Stomach (tissue), 8 donors: ENCODE measurements at regions not wholly inside any gene's neighbourhood (a gene's known extent, or its start where the extent isn't known, plus 50 kb on each side); places are given as distances from the start of the nearest gene placed in this dataset.

Experiments used
- DNase-seq, 2 donors: peaks; one replicate each; pipeline versions ENCODE4 v3.0.0 to v3.0.0-alpha.2; 2013 to 2019
- H3K27ac ChIP-seq, 5 donors: fragments of 200-600 bp in 4 of 5; sonication (generic) in 4 of 5; one replicate each; pipeline ENCODE4 v1.5.1; 2013 to 2019; ENCODE audit warnings: mild to moderate bottlenecking in 1 of 5, moderate library complexity in 1 of 5
- H3K27me3 ChIP-seq, 3 donors: fragments of 200-600 bp; sonication (generic); one replicate each; pipeline ENCODE4 v1.5.1; 2017 to 2019; ENCODE audit warnings: mixed run types in 1 of 3
- H3K36me3 ChIP-seq, 4 donors: fragments of 200-600 bp; sonication (generic); 1 replicate in 3 of 4; 2 replicates in 1 of 4; pipeline ENCODE4 v1.5.1; 2016 to 2019
- H3K4me1 ChIP-seq, 4 donors: fragments of 200-600 bp; sonication (generic); one replicate each; pipeline ENCODE4 v1.5.1; 2016 to 2019
- H3K4me3 ChIP-seq, 4 donors: fragments of 200-600 bp; sonication (generic) in 3 of 4; one replicate each; pipeline ENCODE4 v1.5.1; 2016 to 2019; ENCODE audit warnings: mild to moderate bottlenecking in 1 of 4
- H3K9me3 ChIP-seq, 4 donors: fragments of 200-600 bp; sonication (generic); one replicate each; pipeline ENCODE4 v1.5.1; 2016 to 2019
- EP300 ChIP-seq: sonication (generic); formaldehyde crosslinking; IDR thresholded peaks from one replicate; pipeline ENCODE4 v1.6.1; 2017; ENCODE audit warnings: antibody characterized with exemption
- POLR2A ChIP-seq, 4 donors: fragments of 450-650 bp; IDR thresholded peaks; one replicate each; pipeline ENCODE4 v1.6.1; 2016; ENCODE audit warnings: antibody characterized with exemption in 4 of 4, control low read depth in 2 of 4, mild to moderate bottlenecking in 1 of 4, moderate library complexity in 1 of 4
- POLR2AphosphoS5 ChIP-seq, 3 donors: sonication (generic); formaldehyde crosslinking; IDR thresholded peaks; one replicate each; pipeline ENCODE4 v1.6.1; 2016; ENCODE audit warnings: antibody characterized with exemption in 3 of 3
- WGBS, 5 donors: extraction: QIAGEN DNeasy Blood & Tissue Kit in 3 of 5; methylation state at CpG; one replicate each; pipeline versions ENCODE4 v1.1.5 to v1.1.7; 2013 to 2018; 5-methylcytosine and 5-hydroxymethylcytosine counted together
- intact Hi-C: fragments of 100-400 bp; cut with DNase I; formaldehyde crosslinking; loops from one replicate; pipeline ENCODE4 v1.15.1; 2023; ENCODE audit warnings: low total_unique reads
- TF ChIP-seq, protein P1 (sequence below), 7 experiments: fragments of 450-650 bp in 4 of 7; fragments of 200-600 bp in 3 of 7; sonication (generic) in 3 of 7; IDR thresholded peaks; one replicate each; pipeline ENCODE4 v1.5.1; 2016 to 2019; ENCODE audit warnings: antibody characterized with exemption in 7 of 7, control low read depth in 2 of 7, mild to moderate bottlenecking in 1 of 7
- donor health status: healthy with polysubstance abuse.
- donor health status: Bipolar disorder and iron deficiency.
- donor health status: healthy.

DNA sequence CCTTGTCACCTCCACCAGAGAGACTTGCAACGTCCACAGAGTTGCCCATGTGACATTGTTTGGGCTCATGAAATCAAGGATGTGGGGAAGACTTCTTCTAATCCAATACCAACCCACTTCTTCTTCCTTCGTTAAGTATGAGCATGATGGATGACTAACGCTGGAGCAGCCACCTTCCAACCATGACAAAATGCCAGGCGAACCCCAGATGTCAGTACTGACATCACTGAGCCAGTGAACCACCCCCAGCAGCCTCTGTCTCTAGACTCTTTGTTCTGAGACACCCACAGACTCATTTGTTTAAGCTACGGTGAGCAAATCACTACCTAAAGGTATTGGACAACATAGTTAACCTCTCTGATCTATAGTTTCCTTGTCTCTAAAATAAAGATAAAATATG, 123.7 kb downstream of the GRIN2B start:
- Histone ChIP-seq H3K4me3 (no peak overlapping the region), H3K27me3 (no peaks in the 10 kb centered on the region), H3K4me1 (no peaks in the 10 kb centered on the region), H3K9me3 (no peaks in the 10 kb centered on the region), H3K27ac (no peak overlapping the region), H3K36me3 (no peaks in the 10 kb centered on the region)
- WGBS, 5 donors: 73 to 78% (median 74%) methylated on average over 5 of the region's 5 CpGs
- no peak for DNase-seq
- TF ChIP-seq POLR2AphosphoS5 (IDR thresholded peaks at IDR 0.05) (no peak), POLR2A (IDR thresholded peaks at IDR 0.05) (no peak), EP300 (no peak)
- TF ChIP-seq, protein P1, sequence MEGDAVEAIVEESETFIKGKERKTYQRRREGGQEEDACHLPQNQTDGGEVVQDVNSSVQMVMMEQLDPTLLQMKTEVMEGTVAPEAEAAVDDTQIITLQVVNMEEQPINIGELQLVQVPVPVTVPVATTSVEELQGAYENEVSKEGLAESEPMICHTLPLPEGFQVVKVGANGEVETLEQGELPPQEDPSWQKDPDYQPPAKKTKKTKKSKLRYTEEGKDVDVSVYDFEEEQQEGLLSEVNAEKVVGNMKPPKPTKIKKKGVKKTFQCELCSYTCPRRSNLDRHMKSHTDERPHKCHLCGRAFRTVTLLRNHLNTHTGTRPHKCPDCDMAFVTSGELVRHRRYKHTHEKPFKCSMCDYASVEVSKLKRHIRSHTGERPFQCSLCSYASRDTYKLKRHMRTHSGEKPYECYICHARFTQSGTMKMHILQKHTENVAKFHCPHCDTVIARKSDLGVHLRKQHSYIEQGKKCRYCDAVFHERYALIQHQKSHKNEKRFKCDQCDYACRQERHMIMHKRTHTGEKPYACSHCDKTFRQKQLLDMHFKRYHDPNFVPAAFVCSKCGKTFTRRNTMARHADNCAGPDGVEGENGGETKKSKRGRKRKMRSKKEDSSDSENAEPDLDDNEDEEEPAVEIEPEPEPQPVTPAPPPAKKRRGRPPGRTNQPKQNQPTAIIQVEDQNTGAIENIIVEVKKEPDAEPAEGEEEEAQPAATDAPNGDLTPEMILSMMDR (IDR thresholded peaks at IDR 0.05): no peak
- intact Hi-C loops: no loop called here

DNA sequence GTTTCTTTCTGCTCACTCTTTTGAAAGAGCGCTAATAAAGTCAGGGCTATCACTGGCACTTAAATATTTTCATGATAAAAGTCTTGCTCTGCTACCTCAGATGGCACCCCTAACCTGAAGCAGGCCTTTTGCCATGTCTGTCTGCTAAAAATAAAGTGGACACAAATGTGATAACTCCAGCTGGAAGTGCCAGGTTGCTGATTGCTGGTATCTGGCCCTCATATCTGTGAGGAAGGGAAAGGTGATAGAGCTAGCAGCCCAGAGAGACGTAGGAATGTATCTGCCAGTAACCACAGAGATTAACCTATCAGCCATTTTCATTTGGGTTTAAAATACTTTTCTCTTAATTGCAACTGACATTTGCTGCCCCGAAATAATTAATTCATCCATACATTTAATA, 127.9 kb downstream of the GRIN2B start:
- Histone ChIP-seq H3K9me3 (no peaks in the 10 kb centered on the region), H3K27me3 (no peaks in the 10 kb centered on the region), H3K36me3 (no peaks in the 10 kb centered on the region), H3K4me1 (no peaks in the 10 kb centered on the region), H3K4me3 (no peak overlapping the region), H3K27ac (no peak overlapping the region)
- no peak for DNase-seq
- TF ChIP-seq EP300 (no peak), POLR2AphosphoS5 (IDR thresholded peaks at IDR 0.05) (no peak), POLR2A (IDR thresholded peaks at IDR 0.05) (no peak)
- TF ChIP-seq, protein P1 (IDR thresholded peaks at IDR 0.05): no peak
- 45 to 74% (median 58%) methylated on average over 3 of the region's 3 CpGs for WGBS, 5 donors
- intact Hi-C loops: no loop called here

DNA sequence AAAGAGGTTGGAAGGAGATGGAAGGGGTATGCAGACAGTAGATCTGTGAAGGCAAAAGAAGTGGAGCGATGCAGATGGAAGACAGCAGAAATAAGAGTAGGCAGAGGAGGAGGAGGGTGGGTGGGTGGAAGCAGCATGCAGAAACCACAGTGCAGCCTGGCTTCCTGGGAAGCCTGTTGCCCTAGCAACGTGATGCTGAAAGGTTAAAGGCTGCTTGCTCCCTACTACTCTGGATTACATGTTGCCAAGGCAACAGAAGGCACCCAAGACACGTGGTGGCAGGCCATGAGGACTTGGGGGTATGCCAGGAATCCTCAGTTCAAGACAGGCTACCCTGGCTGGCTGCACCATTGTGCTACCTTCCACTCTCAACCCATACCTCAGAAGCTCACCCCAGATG, 129.6 kb downstream of the GRIN2B start:
- WGBS, 5 donors: 32 to 44% (median 37%) methylated on average over 3 of the region's 3 CpGs
- Histone ChIP-seq H3K9me3 (no peaks in the 10 kb centered on the region), H3K4me1 (no peaks in the 10 kb centered on the region), H3K27me3 (no peaks in the 10 kb centered on the region), H3K4me3 (no peak overlapping the region), H3K36me3 (no peaks in the 10 kb centered on the region), H3K27ac (no peak overlapping the region)
- intact Hi-C loops: no loop called here
- peak in 1 of 2 donors; percentile 13 for DNase-seq
- TF ChIP-seq EP300 (no peak), POLR2A (IDR thresholded peaks at IDR 0.05) (no peak)

DNA sequence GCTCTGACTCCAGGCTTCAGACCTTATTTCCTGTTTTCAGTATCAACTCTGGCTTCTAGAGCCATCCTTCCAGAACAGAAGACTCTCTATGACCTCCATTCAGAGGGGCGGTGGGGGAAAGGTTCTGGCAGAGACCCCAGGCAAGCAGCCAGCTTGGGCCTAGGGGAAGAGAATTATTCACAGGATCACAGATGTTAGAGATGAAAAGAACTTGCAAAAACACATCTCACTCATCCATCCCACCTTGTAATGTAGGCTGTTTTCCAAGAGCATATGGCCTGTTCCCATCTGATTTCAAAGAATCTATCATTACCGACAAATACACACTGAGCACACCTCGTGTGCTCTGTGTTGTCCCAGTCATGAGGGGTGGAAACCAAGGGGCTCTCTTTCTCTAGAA, 131.9 kb downstream of the GRIN2B start:
- no peaks in the 10 kb centered on the region for H3K9me3 ChIP-seq
- no peak overlapping the region for H3K27ac ChIP-seq
- H3K36me3 ChIP-seq: no peaks in the 10 kb centered on the region
- H3K4me3 ChIP-seq: no peak overlapping the region
- DNase-seq: no peak
- H3K4me1 ChIP-seq: no peaks in the 10 kb centered on the region
- TF ChIP-seq, protein P1 (IDR thresholded peaks at IDR 0.05): no peak
- no peak for TF ChIP-seq POLR2A (IDR thresholded peaks at IDR 0.05)
- no peak for TF ChIP-seq EP300
- TF ChIP-seq POLR2AphosphoS5 (IDR thresholded peaks at IDR 0.05): no peak
- no peaks in the 10 kb centered on the region for H3K27me3 ChIP-seq
- WGBS, 5 donors: 69 to 88% (median 78%) methylated on average over 3 of the region's 3 CpGs
- intact Hi-C loops: no loop called here

DNA sequence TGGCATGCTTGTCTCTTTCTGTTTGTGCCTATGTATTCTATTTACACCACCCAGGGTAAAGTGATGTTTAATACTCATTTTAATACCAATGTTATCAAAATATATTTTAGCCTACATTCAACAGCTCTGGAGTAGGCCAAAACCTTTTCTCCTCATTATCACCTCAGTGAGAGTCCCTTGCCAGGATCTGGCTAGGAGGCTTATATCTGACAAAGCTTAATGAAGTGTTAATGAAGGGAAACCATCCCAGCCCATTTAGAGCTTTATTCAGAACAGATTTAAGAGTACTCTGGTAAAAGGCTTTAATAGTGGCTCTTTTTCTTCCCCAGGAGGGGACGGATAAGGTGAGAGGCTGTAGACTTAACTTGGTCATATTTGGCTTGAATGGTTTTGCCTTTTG, 137.6 kb downstream of the GRIN2B start:
- H3K36me3 ChIP-seq: no peaks in the 10 kb centered on the region
- H3K4me1 ChIP-seq: no peaks in the 10 kb centered on the region
- intact Hi-C loops: no loop called here
- no peak overlapping the region for H3K4me3 ChIP-seq
- H3K27me3 ChIP-seq: no peaks in the 10 kb centered on the region
- no peak for DNase-seq
- H3K9me3 ChIP-seq: no peaks in the 10 kb centered on the region
- TF ChIP-seq, protein P1 (IDR thresholded peaks at IDR 0.05): no peak
- no peak for TF ChIP-seq POLR2A (IDR thresholded peaks at IDR 0.05)
- no peak for TF ChIP-seq EP300
- no peak for TF ChIP-seq POLR2AphosphoS5 (IDR thresholded peaks at IDR 0.05)
- H3K27ac ChIP-seq: no peak overlapping the region
- 78 to 90% (median 90%) methylated on average over 1 of the region's 1 CpG for WGBS, 5 donors
